Fibroblast of lung (primary cell): ENCODE measurements at regions not wholly inside any gene's neighbourhood (a gene's known extent, or its start where the extent isn't known, plus 50 kb on each side); places are given as distances from the start of the nearest gene placed in this dataset.

ENCODE experiments used
- DNase-seq, 2 donors: peaks; one replicate each; pipeline versions ENCODE4 v3.0.0 to v3.0.0-alpha.2; 2010; ENCODE audit warnings: low read depth in 2 of 2
- H2AFZ ChIP-seq: 2 replicates; pipeline ENCODE4 v1.5.1; 2012; ENCODE audit warnings: low read length, control low read depth, inconsistent platforms
- H3K27ac ChIP-seq: 2 replicates; pipeline ENCODE4 v1.5.1; 2011; ENCODE audit warnings: low read length, control low read depth; ENCODE audit not compliant: insufficient read depth
- H3K27me3 ChIP-seq: 2 replicates; pipeline ENCODE4 v1.5.1; 2011; ENCODE audit warnings: mild to moderate bottlenecking, low read length; ENCODE audit not compliant: control insufficient read depth, insufficient read depth
- H3K36me3 ChIP-seq: 2 replicates; pipeline ENCODE4 v1.5.1; 2011; ENCODE audit warnings: low read length; ENCODE audit not compliant: control insufficient read depth, insufficient read depth
- H3K4me1 ChIP-seq: 2 replicates; pipeline ENCODE4 v1.5.1; 2011; ENCODE audit warnings: low read length; ENCODE audit not compliant: control insufficient read depth, insufficient read depth; ENCODE audit errors: extremely low read depth
- H3K4me2 ChIP-seq: 2 replicates; pipeline ENCODE4 v1.5.1; 2011; ENCODE audit warnings: low read length, control low read depth; ENCODE audit not compliant: insufficient read depth; ENCODE audit errors: extremely low read depth
- H3K4me3 ChIP-seq, 4 experiments: fragments of 200-600 bp in 1 of 4; sonication (generic) in 1 of 4; replicated peaks in 1 of 4; 2 replicates each; pipeline ENCODE4 v1.5.1; 2011 to 2016; ENCODE audit warnings: low read length in 4 of 4, low read depth in 3 of 4, mild to moderate bottlenecking in 3 of 4, control low read depth in 2 of 4, inconsistent platforms in 1 of 4, mixed read lengths in 1 of 4; ENCODE audit not compliant: insufficient read depth in 1 of 4; ENCODE audit errors: control extremely low read depth in 1 of 4
- H3K79me2 ChIP-seq: 2 replicates; pipeline ENCODE4 v1.5.1; 2012; ENCODE audit warnings: mild to moderate bottlenecking, low read length, inconsistent platforms; ENCODE audit not compliant: control insufficient read depth, insufficient read depth
- H3K9ac ChIP-seq: 2 replicates; pipeline ENCODE4 v1.5.1; 2011; ENCODE audit warnings: mild to moderate bottlenecking, low read length, control low read depth; ENCODE audit not compliant: insufficient read depth
- H3K9me3 ChIP-seq: 2 replicates; pipeline ENCODE4 v1.5.1; 2012; ENCODE audit warnings: low read depth, low read length; ENCODE audit not compliant: control insufficient read depth, insufficient read depth
- H4K20me1 ChIP-seq: 2 replicates; pipeline ENCODE4 v1.5.1; 2011; ENCODE audit warnings: low read length; ENCODE audit not compliant: control insufficient read depth, insufficient read depth; ENCODE audit errors: extremely low read depth
- CTCF ChIP-seq, 2 donors: IDR thresholded peaks in 1 of 2; conservative IDR thresholded peaks in 1 of 2; 1 replicate in 1 of 2; 2 replicates in 1 of 2; pipeline ENCODE4 v1.5.1; 2011 to 2012; ENCODE audit warnings: low read length in 2 of 2, control low read depth in 1 of 2, inconsistent platforms in 1 of 2, low read depth in 1 of 2, mild to moderate bottlenecking in 1 of 2
- EZH2 ChIP-seq: IDR thresholded peaks from 2 replicates; pipeline ENCODE4 v1.5.1; 2012; ENCODE audit warnings: low read length, control low read depth, mild to moderate bottlenecking; ENCODE audit errors: missing control alignments

- no peak overlapping the region for H2AFZ ChIP-seq
- H3K27me3 ChIP-seq: no peaks in the 10 kb centered on the region
- H3K4me2 ChIP-seq: no peak overlapping the region
- no peaks in the 10 kb centered on the region for H3K79me2 ChIP-seq
- TF ChIP-seq EZH2 (no peak), CTCF (conservative IDR thresholded peaks at IDR 0.05 in 1 of 2, IDR thresholded peaks at IDR 0.05 in 1 of 2; ENCODE audit: low read depth in 1 of 2, low read length in 2 of 2) (no peak)
- DNase-seq: no peak
- H3K9me3 ChIP-seq: no peaks in the 10 kb centered on the region
- no peak overlapping the region for H3K27ac ChIP-seq
- H3K36me3 ChIP-seq: no peaks in the 10 kb centered on the region
- no peak overlapping the region for H3K9ac ChIP-seq
- H3K4me1 ChIP-seq: no peaks in the 10 kb centered on the region
- H3K4me3 ChIP-seq: no peak overlapping the region
- no peaks in the 10 kb centered on the region for H4K20me1 ChIP-seq
Observed at GRCh38 chr1:208835097-208835463, 590.9 kb upstream of the PLXNA2 start.

- Histone ChIP-seq H3K4me1 (no peaks in the 10 kb centered on the region), H4K20me1 (no peaks in the 10 kb centered on the region), H3K4me3 (no peak overlapping the region), H2AFZ (no peak overlapping the region), H3K36me3 (no peaks in the 10 kb centered on the region), H3K4me2 (no peak overlapping the region), H3K27me3 (no peaks in the 10 kb centered on the region), H3K79me2 (no peaks in the 10 kb centered on the region), H3K9ac (no peak overlapping the region), H3K9me3 (no peaks in the 10 kb centered on the region), H3K27ac (no peak overlapping the region)
- no peak for DNase-seq
- TF ChIP-seq CTCF (conservative IDR thresholded peaks at IDR 0.05 in 1 of 2, IDR thresholded peaks at IDR 0.05 in 1 of 2; ENCODE audit: low read depth in 1 of 2, low read length in 2 of 2) (no peak), EZH2 (no peak)
Observed at GRCh38 chr1:208835781-208836180, 591.6 kb upstream of the PLXNA2 start.

GRCh38 chr1:208837242-208837641 is 593.1 kb upstream of the PLXNA2 start:
- no peaks in the 10 kb centered on the region for H3K79me2 ChIP-seq
- no peak overlapping the region for H3K4me2 ChIP-seq
- TF ChIP-seq EZH2: no peak
- TF ChIP-seq CTCF (conservative IDR thresholded peaks at IDR 0.05 in 1 of 2, IDR thresholded peaks at IDR 0.05 in 1 of 2; ENCODE audit: low read depth in 1 of 2, low read length in 2 of 2): no peak
- H2AFZ ChIP-seq: no peak overlapping the region
- no peaks in the 10 kb centered on the region for H3K27me3 ChIP-seq
- no peaks in the 10 kb centered on the region for H4K20me1 ChIP-seq
- no peaks in the 10 kb centered on the region for H3K36me3 ChIP-seq
- no peak overlapping the region for H3K27ac ChIP-seq
- DNase-seq: no peak
- H3K9me3 ChIP-seq: no peaks in the 10 kb centered on the region
- no peak overlapping the region for H3K9ac ChIP-seq
- H3K4me3 ChIP-seq: no peak overlapping the region
- H3K4me1 ChIP-seq: no peaks in the 10 kb centered on the region
